ENCODE measurements at regions not wholly inside any gene's neighbourhood (a gene's known extent, or its start where the extent isn't known, plus 50 kb on each side); places are given as distances from the start of the nearest gene placed in this dataset.

DNA sequence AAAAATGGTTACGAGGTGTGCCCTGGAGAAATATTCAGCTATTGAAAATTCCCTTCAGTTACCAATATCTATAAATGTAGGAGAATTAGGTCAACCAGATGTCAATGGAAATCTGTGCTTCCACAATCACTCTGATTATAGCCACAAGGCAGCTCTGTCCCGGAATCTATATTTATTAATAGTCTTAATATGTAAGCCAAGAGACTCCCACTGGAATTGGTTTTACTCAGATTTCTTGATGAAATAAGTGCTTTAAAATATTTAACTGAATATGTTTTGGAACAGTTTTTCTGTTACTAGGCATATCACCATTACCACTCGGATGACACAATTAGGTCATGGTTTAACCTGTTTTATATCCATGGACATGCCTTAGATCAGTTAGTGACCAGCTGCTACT lies 169.6 kb downstream of the POM121L12 start:
- Histone ChIP-seq H2BK12ac (ENCODE audit: low read length in 2 of 2) (no peak overlapping the region), H3K27me3 (ENCODE audit: control insufficient read depth in 1 of 2, insufficient read depth in 1 of 2, low read length in 2 of 2) (no peaks in the 10 kb centered on the region), H2AK5ac (ENCODE audit: low read length, severe bottlenecking) (no peak overlapping the region), H3K36me3 (ENCODE audit: control insufficient read depth in 1 of 2, insufficient read depth in 2 of 2, low read depth in 1 of 2, low read length in 2 of 2) (no peaks in the 10 kb centered on the region), H3K79me1 (replicated peaks; ENCODE audit: low read length, poor library complexity, severe bottlenecking) (no peaks in the 10 kb centered on the region), H3K4me1 (ENCODE audit: control insufficient read depth, insufficient read depth, low read depth, low read length) (no peaks in the 10 kb centered on the region), H3K4me2 (ENCODE audit: low read length, poor library complexity, severe bottlenecking) (no peak overlapping the region), H3K23ac (ENCODE audit: low read length in 2 of 2) (no peak overlapping the region), H4K91ac (ENCODE audit: low read length) (no peak overlapping the region), H2BK5ac (ENCODE audit: low read depth, low read length, poor library complexity, severe bottlenecking) (no peak overlapping the region), H2AFZ (ENCODE audit: low read depth, low read length) (no peak overlapping the region), H3K27ac (ENCODE audit: low read length, poor library complexity, severe bottlenecking) (no peak overlapping the region), H3K18ac (ENCODE audit: low read depth in 1 of 2, low read length in 2 of 2) (no peak overlapping the region), H3K9ac (ENCODE audit: low read length) (no peak overlapping the region), H2BK15ac (ENCODE audit: low read depth, poor library complexity, severe bottlenecking) (no peak overlapping the region), H3K9me3 (ENCODE audit: control insufficient read depth, low read length) (peaks cover 19% of the 10 kb centered on the region), H3K14ac (ENCODE audit: low read length in 2 of 2) (no peak overlapping the region), H4K8ac (ENCODE audit: low read length) (no peak overlapping the region), H3K4ac (ENCODE audit: low read depth in 1 of 2, low read length in 2 of 2) (no peak overlapping the region), H2BK120ac (ENCODE audit: low read depth, low read length) (no peak overlapping the region), H3K4me3 (ENCODE audit: insufficient read depth in 1 of 2, low read depth in 1 of 2, low read length in 2 of 2) (no peak overlapping the region)
- no peak for DNase-seq
- 100% methylated on average over 1 of the region's 3 CpGs for WGBS

DNA sequence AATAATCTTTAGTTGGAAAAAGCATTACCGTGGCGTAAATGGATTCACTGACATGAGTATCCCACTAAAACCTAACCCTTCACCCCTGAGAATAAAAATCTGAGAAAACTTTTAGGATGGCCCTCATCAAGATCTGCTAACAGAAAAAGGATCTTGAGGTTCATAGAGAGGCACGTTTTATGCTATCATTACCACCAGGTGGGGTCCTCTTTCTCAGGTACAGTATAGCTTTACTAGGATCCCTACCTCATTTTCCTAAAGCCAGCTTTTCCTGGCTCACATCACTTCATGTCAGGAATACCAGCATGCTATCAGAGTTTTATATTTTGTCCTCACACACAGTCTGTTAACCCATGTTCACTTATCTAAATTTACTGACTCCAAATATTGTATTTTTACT lies 173.7 kb downstream of the POM121L12 start:
- Histone ChIP-seq H2BK12ac (ENCODE audit: low read length in 2 of 2) (no peak overlapping the region), H3K27me3 (ENCODE audit: control insufficient read depth in 1 of 2, insufficient read depth in 1 of 2, low read length in 2 of 2) (no peaks in the 10 kb centered on the region), H3K4me3 (ENCODE audit: insufficient read depth in 1 of 2, low read depth in 1 of 2, low read length in 2 of 2) (no peak overlapping the region), H3K14ac (ENCODE audit: low read length in 2 of 2) (no peak overlapping the region), H3K9me3 (ENCODE audit: control insufficient read depth, low read length) (peaks cover 44% of the 10 kb centered on the region), H3K4me1 (ENCODE audit: control insufficient read depth, insufficient read depth, low read depth, low read length) (no peaks in the 10 kb centered on the region), H4K91ac (ENCODE audit: low read length) (no peak overlapping the region), H2BK5ac (ENCODE audit: low read depth, low read length, poor library complexity, severe bottlenecking) (no peak overlapping the region), H3K18ac (ENCODE audit: low read depth in 1 of 2, low read length in 2 of 2) (no peak overlapping the region), H4K8ac (ENCODE audit: low read length) (no peak overlapping the region), H3K4me2 (ENCODE audit: low read length, poor library complexity, severe bottlenecking) (no peak overlapping the region), H2BK15ac (ENCODE audit: low read depth, poor library complexity, severe bottlenecking) (no peak overlapping the region), H3K27ac (ENCODE audit: low read length, poor library complexity, severe bottlenecking) (no peak overlapping the region), H3K9ac (ENCODE audit: low read length) (no peak overlapping the region), H3K79me1 (replicated peaks; ENCODE audit: low read length, poor library complexity, severe bottlenecking) (no peaks in the 10 kb centered on the region), H3K4ac (ENCODE audit: low read depth in 1 of 2, low read length in 2 of 2) (no peak overlapping the region), H3K23ac (ENCODE audit: low read length in 2 of 2) (no peak overlapping the region), H2AFZ (ENCODE audit: low read depth, low read length) (no peak overlapping the region), H3K36me3 (ENCODE audit: control insufficient read depth in 1 of 2, insufficient read depth in 2 of 2, low read depth in 1 of 2, low read length in 2 of 2) (no peaks in the 10 kb centered on the region), H2AK5ac (ENCODE audit: low read length, severe bottlenecking) (no peak overlapping the region), H2BK120ac (ENCODE audit: low read depth, low read length) (no peak overlapping the region)
- 67% methylated on average over 3 of the region's 3 CpGs for WGBS
- DNase-seq: no peak

DNA sequence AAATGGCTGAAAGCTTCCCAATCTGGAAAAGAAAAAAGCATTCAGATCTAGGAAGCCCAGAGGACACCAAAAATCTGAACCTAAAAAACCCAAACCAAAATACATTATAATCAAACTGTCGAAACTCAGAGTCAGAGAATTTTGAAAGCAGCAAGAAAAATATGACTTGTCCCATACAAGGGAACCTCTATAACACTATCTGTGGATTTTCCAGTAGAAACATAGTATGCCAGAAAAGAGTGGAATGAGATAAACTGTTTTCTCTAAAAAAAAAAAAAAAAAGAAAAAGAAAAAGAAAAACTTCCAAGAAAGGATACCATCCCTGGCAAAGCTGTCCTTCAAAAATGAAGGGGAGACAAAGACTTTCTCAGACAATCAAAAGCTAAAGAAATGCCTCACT lies 179.0 kb downstream of the POM121L12 start:
- no CpG with 5 or more reads among the region's 1 CpG for WGBS

DNA sequence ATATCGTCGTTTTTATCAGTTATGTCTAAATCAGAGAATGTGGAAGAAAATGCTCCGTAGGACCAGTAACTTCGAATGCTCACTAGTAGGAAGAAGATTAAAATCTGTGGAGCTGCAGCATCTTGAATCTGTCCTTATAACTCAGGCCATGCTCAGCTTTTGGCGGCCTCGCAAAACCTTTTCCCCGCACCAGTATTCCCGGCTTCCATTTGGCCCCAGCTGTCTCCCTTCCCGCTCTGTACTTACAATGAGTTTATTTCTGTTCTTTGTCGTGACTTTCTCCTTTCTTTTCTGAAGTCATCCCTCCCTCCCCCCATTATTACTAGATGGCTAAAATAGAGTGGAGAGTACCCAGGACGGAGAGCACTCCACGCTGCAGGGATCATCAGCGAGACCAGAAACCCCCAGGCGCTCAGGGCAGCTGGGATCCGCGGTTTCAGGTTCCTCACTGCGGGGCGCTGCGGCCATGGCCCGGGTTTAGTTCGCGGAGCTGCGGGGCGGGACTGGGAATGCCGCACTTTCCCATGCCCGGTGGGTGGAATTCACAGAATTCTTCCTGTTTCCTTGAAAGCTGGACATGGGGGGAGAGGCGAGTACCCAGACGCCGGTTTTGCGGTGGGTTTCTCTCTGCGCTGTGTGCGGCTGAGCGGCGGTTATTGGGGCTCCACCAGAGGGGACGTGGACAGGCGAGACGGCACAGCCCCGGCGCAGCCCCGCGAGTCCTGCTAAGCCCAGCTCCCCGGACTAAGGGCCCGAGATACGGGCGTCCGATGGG lies 183.5 kb downstream of the POM121L12 start:
- Histone ChIP-seq H3K79me1 (replicated peaks; ENCODE audit: low read length, poor library complexity, severe bottlenecking) (no peaks in the 10 kb centered on the region), H3K9me3 (ENCODE audit: control insufficient read depth, low read length) (peaks cover 37% of the 10 kb centered on the region), H2AK5ac (ENCODE audit: low read length, severe bottlenecking) (no peak overlapping the region), H3K18ac (ENCODE audit: low read depth in 1 of 2, low read length in 2 of 2) (peak overlapping the region in 1 of 2 experiments; percentile 9), H2BK120ac (ENCODE audit: low read depth, low read length) (no peak overlapping the region), H2BK5ac (ENCODE audit: low read depth, low read length, poor library complexity, severe bottlenecking) (no peak overlapping the region), H3K4ac (ENCODE audit: low read depth in 1 of 2, low read length in 2 of 2) (peak overlapping the region in 1 of 2 experiments; percentile 50), H3K27me3 (ENCODE audit: control insufficient read depth in 1 of 2, insufficient read depth in 1 of 2, low read length in 2 of 2) (no peaks in the 10 kb centered on the region), H3K4me3 (ENCODE audit: insufficient read depth in 1 of 2, low read depth in 1 of 2, low read length in 2 of 2) (peak overlapping the region in 1 of 2 experiments; percentile 44), H3K4me2 (ENCODE audit: low read length, poor library complexity, severe bottlenecking) (peak overlapping the region; percentile 74), H2AFZ (ENCODE audit: low read depth, low read length) (peak overlapping the region; percentile 37), H3K9ac (ENCODE audit: low read length) (no peak overlapping the region), H4K91ac (ENCODE audit: low read length) (no peak overlapping the region), H3K4me1 (ENCODE audit: control insufficient read depth, insufficient read depth, low read depth, low read length) (peaks cover 4% of the 10 kb centered on the region), H2BK12ac (ENCODE audit: low read length in 2 of 2) (no peak overlapping the region), H4K8ac (ENCODE audit: low read length) (peak overlapping the region; percentile 55), H3K23ac (ENCODE audit: low read length in 2 of 2) (no peak overlapping the region), H3K36me3 (ENCODE audit: control insufficient read depth in 1 of 2, insufficient read depth in 2 of 2, low read depth in 1 of 2, low read length in 2 of 2) (no peaks in the 10 kb centered on the region), H2BK15ac (ENCODE audit: low read depth, poor library complexity, severe bottlenecking) (peak overlapping the region; percentile 19), H3K27ac (ENCODE audit: low read length, poor library complexity, severe bottlenecking) (no peak overlapping the region), H3K14ac (ENCODE audit: low read length in 2 of 2) (no peak overlapping the region)
- WGBS: 16% methylated on average over 44 of the region's 46 CpGs
- peak; percentile 17 for DNase-seq

More for the DNA sequence above, 179.0 kb downstream of the POM121L12 start:
- no peak for DNase-seq
- H3K27me3 ChIP-seq (ENCODE audit: control insufficient read depth in 1 of 2, insufficient read depth in 1 of 2, low read length in 2 of 2): no peaks in the 10 kb centered on the region
- H3K4me3 ChIP-seq (ENCODE audit: insufficient read depth in 1 of 2, low read depth in 1 of 2, low read length in 2 of 2): no peak overlapping the region
- no peak overlapping the region for H3K4me2 ChIP-seq (ENCODE audit: low read length, poor library complexity, severe bottlenecking)
- no peak overlapping the region for H2BK15ac ChIP-seq (ENCODE audit: low read depth, poor library complexity, severe bottlenecking)
- H3K23ac ChIP-seq (ENCODE audit: low read length in 2 of 2): no peak overlapping the region
- H2BK12ac ChIP-seq (ENCODE audit: low read length in 2 of 2): no peak overlapping the region
- H3K27ac ChIP-seq (ENCODE audit: low read length, poor library complexity, severe bottlenecking): no peak overlapping the region
- no peak overlapping the region for H3K9ac ChIP-seq (ENCODE audit: low read length)
- peaks cover 4% of the 10 kb centered on the region for H3K4me1 ChIP-seq (ENCODE audit: control insufficient read depth, insufficient read depth, low read depth, low read length)
- no peak overlapping the region for H3K18ac ChIP-seq (ENCODE audit: low read depth in 1 of 2, low read length in 2 of 2)
- no peak overlapping the region for H2AK5ac ChIP-seq (ENCODE audit: low read length, severe bottlenecking)
- H3K79me1 ChIP-seq (replicated peaks; ENCODE audit: low read length, poor library complexity, severe bottlenecking): no peaks in the 10 kb centered on the region
- no peak overlapping the region for H4K91ac ChIP-seq (ENCODE audit: low read length)
- H3K14ac ChIP-seq (ENCODE audit: low read length in 2 of 2): no peak overlapping the region
- no peak overlapping the region for H2BK120ac ChIP-seq (ENCODE audit: low read depth, low read length)
- H3K9me3 ChIP-seq (ENCODE audit: control insufficient read depth, low read length): peaks cover 45% of the 10 kb centered on the region
- H2BK5ac ChIP-seq (ENCODE audit: low read depth, low read length, poor library complexity, severe bottlenecking): no peak overlapping the region
- H4K8ac ChIP-seq (ENCODE audit: low read length): no peak overlapping the region
- no peak overlapping the region for H2AFZ ChIP-seq (ENCODE audit: low read depth, low read length)
- no peak overlapping the region for H3K4ac ChIP-seq (ENCODE audit: low read depth in 1 of 2, low read length in 2 of 2)
- no peaks in the 10 kb centered on the region for H3K36me3 ChIP-seq (ENCODE audit: control insufficient read depth in 1 of 2, insufficient read depth in 2 of 2, low read depth in 1 of 2, low read length in 2 of 2)

Data from mesenchymal stem cell (in vitro differentiated cells and primary cell).